Thymus (tissue), 11 donors: ENCODE measurements at regions not wholly inside any gene's neighbourhood (a gene's known extent, or its start where the extent isn't known, plus 50 kb on each side); places are given as distances from the start of the nearest gene placed in this dataset.

ENCODE experiments used
- DNase-seq, 9 donors: peaks; one replicate each; pipeline ENCODE4 v3.0.0-alpha.2; 2013; ENCODE audit warnings: low spot score in 9 of 9, low read depth in 6 of 9, missing footprints in 1 of 9
- H3K27ac ChIP-seq, 2 donors: one replicate each; pipeline ENCODE4 v1.5.1; 2013; ENCODE audit warnings: control low read depth in 1 of 2, low read depth in 1 of 2, low read length in 1 of 2, mild to moderate bottlenecking in 1 of 2, moderate library complexity in 1 of 2
- H3K27me3 ChIP-seq, 2 donors: one replicate each; pipeline ENCODE4 v1.5.1; 2013; ENCODE audit warnings: low read length in 1 of 2; ENCODE audit not compliant: control insufficient read depth in 2 of 2, insufficient read depth in 1 of 2
- H3K36me3 ChIP-seq, 2 donors: one replicate each; pipeline ENCODE4 v1.5.1; 2013; ENCODE audit warnings: low read length in 1 of 2, mild to moderate bottlenecking in 1 of 2, moderate library complexity in 1 of 2; ENCODE audit not compliant: control insufficient read depth in 2 of 2, insufficient read depth in 2 of 2
- H3K4me1 ChIP-seq, 2 donors: one replicate each; pipeline ENCODE4 v1.5.1; 2013; ENCODE audit warnings: low read length in 2 of 2; ENCODE audit not compliant: control insufficient read depth in 2 of 2, insufficient read depth in 2 of 2
- H3K4me3 ChIP-seq, 2 donors: one replicate each; pipeline ENCODE4 v1.5.1; 2013; ENCODE audit warnings: low read length in 2 of 2, control low read depth in 1 of 2, mild to moderate bottlenecking in 1 of 2
- H3K9me3 ChIP-seq, 2 donors: one replicate each; pipeline ENCODE4 v1.5.1; 2013; ENCODE audit warnings: low read length in 1 of 2, mild to moderate bottlenecking in 1 of 2; ENCODE audit not compliant: control insufficient read depth in 2 of 2, insufficient read depth in 1 of 2
- WGBS: extraction: QIAGEN DNeasy Blood & Tissue Kit; methylation state at CpG from one replicate; pipeline ENCODE4 v1.1.7; 2013; 5-methylcytosine and 5-hydroxymethylcytosine counted together
- donor health status: healthy.

DNA sequence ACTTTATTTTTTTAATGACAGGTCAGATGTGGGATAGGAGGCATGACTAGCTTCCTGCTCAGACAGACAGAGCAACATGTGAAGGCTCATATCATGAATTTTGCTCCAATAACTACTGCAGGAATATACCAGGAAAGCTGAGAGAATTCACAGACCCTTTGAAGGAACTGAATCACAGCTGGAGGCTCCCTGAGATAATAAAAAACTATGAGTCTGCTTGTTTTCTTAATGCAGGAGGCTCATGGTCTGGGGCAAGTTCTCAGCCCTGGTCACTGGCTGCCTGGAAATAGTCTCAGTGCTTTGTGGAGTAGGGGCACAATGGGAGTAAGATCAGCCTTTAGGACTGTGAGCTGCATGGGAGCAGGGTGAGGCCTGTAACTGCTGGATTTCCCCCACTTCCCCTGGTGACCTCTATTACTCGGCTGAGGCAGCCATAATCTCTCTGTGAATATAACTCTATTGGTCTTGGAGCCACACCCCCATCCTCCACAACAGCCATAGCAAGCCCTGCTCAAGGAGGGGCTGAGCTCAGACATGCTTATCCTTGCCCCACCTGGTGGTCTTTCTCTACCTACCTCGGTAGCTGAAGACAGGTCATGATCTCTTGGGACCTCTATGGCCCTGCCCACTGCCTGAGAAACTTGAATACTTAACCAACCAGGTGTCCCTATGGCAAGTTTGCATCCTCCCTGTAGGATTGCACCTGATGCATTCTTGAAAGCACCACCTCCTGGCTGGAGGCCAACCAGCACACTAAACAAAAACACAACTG is 281.6 kb upstream of the TMCO5A start:
- Histone ChIP-seq H3K27ac (no peak overlapping the region), H3K9me3 (peaks cover 0 to 1% of the 10 kb centered on the region in 2 donors), H3K4me3 (no peak overlapping the region), H3K4me1 (no peaks in the 10 kb centered on the region), H3K36me3 (no peaks in the 10 kb centered on the region), H3K27me3 (no peaks in the 10 kb centered on the region)
- DNase-seq, result no peak
- WGBS, result 84% methylated on average over 2 of the region's 2 CpGs

DNA sequence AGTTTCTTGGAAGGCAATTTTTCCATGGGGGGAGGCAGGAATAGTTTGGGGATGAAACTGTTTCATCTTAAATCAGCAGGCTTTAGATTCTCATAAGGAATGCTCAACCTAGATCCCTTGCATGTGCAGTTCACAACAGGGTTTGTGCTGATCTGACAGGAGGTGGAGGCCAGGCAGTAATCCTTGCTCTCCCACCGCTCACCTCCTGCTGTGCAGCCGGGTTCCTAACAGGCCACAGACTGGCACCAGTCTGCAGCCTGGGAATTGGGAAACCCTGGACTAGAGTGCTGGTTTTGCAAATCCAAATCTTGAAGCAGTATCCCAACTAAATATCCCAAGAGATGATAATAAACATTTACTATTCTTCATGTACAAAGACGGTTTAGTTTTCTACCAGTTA is 256.3 kb upstream of the TMCO5A start:
- Histone ChIP-seq H3K27me3 (no peaks in the 10 kb centered on the region), H3K27ac (no peak overlapping the region), H3K4me1 (no peaks in the 10 kb centered on the region), H3K4me3 (no peak overlapping the region), H3K36me3 (no peaks in the 10 kb centered on the region), H3K9me3 (no peaks in the 10 kb centered on the region)
- DNase-seq, result no peak
- WGBS, result 96% methylated on average over 3 of the region's 3 CpGs

DNA sequence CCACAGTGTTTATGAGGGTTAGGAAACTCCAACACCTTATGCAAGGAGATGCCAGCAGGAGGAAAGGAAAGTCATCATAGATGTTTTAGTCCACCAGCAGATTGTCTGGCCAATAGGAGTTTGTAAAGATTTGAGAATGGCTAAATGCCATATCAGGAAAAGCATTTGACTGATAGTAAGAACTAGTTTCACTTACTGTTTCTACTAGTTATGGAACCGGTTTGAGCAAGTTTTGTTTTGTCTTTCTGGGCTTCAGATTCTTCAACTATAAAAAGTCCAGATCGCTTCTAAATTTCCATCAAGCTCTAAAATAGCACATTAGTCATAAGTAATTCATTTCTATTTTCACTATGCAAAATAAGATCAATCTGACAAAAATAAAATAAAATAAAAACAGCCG is 254.8 kb upstream of the TMCO5A start:
- Histone ChIP-seq H3K27me3 (no peaks in the 10 kb centered on the region), H3K4me3 (no peak overlapping the region), H3K27ac (no peak overlapping the region), H3K36me3 (no peaks in the 10 kb centered on the region), H3K4me1 (no peaks in the 10 kb centered on the region), H3K9me3 (no peaks in the 10 kb centered on the region)
- 94% methylated on average over 3 of the region's 3 CpGs for WGBS
- no peak for DNase-seq

DNA sequence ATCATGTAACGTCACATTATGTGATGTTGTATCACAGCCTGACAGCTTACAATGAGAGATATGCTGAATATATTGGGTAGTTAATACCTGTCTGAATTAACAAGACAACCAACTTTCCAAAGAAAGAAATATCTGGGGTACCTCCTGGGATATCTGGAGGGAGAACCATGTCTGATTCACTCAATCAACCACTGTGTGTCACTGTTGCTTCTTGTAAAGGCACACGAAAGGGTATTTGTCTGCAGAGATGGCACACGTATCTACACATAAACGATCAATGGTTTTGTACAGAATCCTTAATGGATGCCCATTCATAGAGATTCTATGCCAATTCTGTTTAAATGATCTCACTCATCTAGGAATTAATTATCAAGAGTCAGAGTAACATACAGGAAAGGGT is 252.1 kb upstream of the TMCO5A start:
- Histone ChIP-seq H3K36me3 (no peaks in the 10 kb centered on the region), H3K27ac (no peak overlapping the region), H3K9me3 (no peaks in the 10 kb centered on the region), H3K4me1 (no peaks in the 10 kb centered on the region), H3K4me3 (no peak overlapping the region), H3K27me3 (no peaks in the 10 kb centered on the region)
- 91% methylated on average over 4 of the region's 4 CpGs for WGBS
- DNase-seq, result no peak

DNA sequence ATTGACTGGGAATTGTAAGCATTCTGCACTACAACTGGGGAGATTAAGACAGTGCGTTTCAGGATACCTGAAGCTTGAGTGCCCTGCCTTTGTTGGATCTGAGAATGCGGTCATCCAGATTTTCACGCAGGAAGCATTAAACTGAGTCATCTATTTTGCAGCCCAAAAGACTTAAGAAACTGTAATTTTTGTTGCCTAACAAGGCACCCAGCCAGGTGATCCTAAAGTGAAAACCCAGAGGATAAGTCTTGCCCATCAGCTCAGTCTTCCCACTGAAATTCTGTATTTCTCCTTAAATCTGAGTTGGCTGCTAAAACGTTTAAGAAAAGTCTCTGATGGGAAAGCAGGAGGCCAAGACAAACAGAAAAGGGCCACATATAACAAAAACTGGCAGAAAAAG is 242.5 kb upstream of the TMCO5A start:
- H3K27ac ChIP-seq, result no peak overlapping the region
- no peaks in the 10 kb centered on the region for H3K36me3 ChIP-seq
- H3K9me3 ChIP-seq, result no peaks in the 10 kb centered on the region
- DNase-seq, result no peak
- no peaks in the 10 kb centered on the region for H3K4me1 ChIP-seq
- H3K4me3 ChIP-seq, result no peak overlapping the region
- 97% methylated on average over 4 of the region's 4 CpGs for WGBS
- H3K27me3 ChIP-seq, result no peaks in the 10 kb centered on the region

DNA sequence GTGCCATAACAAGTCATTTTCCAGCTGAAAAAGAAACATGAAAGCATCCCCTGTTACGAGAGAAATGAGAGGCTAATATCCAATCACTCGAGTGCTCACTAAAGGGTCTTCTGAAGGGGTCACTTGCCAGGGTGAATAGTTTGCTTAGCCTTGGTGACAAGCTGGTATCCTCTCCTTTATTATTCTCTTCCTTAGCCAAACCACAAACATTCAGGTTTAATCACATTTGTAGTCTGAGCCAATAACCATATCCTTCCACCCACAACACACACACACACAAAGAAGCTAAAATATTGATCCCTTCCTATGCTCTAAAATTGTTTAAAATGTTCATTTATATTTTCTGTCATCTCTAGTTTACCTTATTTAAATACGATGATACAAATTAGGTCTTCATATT is 240.5 kb upstream of the TMCO5A start:
- Histone ChIP-seq H3K4me3 (no peak overlapping the region), H3K36me3 (no peaks in the 10 kb centered on the region), H3K27me3 (no peaks in the 10 kb centered on the region), H3K27ac (no peak overlapping the region), H3K4me1 (no peaks in the 10 kb centered on the region), H3K9me3 (no peaks in the 10 kb centered on the region)
- WGBS, result 95% methylated on average over 3 of the region's 3 CpGs
- no peak for DNase-seq

DNA sequence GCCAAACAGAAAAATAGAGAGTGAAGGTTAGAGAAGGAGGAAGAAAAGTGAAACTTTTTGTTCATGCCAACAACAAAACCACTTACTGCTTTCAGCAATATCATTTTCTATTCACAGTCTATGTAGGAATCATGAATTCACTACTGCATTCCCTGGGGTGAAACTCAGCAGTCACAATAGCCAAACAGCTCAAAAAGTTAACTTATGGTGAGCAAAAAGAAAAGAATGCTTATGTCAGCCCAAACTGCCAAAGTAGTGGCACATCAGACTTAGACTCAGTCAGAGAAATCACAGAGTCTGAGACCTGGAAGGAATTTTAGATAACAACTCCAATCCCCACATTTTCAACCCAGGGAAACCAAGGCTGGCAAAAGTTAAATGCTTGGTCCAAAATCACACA is 238.7 kb upstream of the TMCO5A start:
- DNase-seq, result no peak
- Histone ChIP-seq H3K27me3 (no peaks in the 10 kb centered on the region), H3K9me3 (no peaks in the 10 kb centered on the region), H3K4me3 (no peak overlapping the region), H3K27ac (no peak overlapping the region), H3K4me1 (no peaks in the 10 kb centered on the region), H3K36me3 (no peaks in the 10 kb centered on the region)

DNA sequence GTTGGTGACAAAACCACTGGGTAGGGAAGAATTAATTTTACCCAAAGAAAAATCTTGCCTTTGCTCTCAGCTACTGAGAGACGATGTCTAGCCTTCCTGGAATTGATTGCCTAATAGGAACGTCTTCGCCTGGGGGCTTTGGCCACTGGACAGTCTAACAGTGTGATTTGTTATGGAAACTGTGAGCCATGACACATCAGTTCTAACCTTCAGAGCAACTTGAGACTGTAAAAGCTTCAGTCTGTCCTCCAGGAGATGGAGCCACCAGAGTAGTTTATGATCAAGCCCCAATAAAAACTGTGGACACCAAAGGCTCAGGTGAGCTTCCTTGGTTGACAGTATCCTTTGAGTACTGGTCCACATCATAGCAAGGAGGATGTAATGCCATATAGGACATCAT is 235.8 kb upstream of the TMCO5A start:
- no peaks in the 10 kb centered on the region for H3K36me3 ChIP-seq
- no peaks in the 10 kb centered on the region for H3K9me3 ChIP-seq
- no peaks in the 10 kb centered on the region for H3K27me3 ChIP-seq
- 92% methylated on average over 3 of the region's 3 CpGs for WGBS
- DNase-seq, result no peak
- no peak overlapping the region for H3K4me3 ChIP-seq
- H3K4me1 ChIP-seq, result no peaks in the 10 kb centered on the region
- no peak overlapping the region for H3K27ac ChIP-seq

DNA sequence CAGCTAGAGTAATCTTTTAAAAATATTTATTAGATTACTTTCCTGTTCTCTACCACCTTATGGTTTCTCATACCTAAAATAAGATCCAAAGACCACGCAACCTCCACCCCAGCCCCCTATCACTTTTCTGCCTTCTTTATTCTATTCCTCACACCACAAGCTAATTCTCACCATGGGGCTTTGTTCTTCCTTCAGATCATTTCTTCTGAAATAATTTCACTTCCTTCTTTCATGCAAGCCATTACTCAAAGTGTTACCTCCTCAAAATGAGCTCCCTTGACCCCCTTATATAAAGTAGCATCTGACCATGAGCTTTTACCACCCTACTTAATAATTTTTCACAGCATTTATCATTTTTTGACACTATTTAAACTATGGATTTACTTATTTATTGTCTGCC is 233.2 kb upstream of the TMCO5A start:
- H3K27me3 ChIP-seq, result no peaks in the 10 kb centered on the region
- H3K4me3 ChIP-seq, result no peak overlapping the region
- WGBS, result 98% methylated on average over 1 of the region's 1 CpG
- no peak overlapping the region for H3K27ac ChIP-seq
- no peaks in the 10 kb centered on the region for H3K9me3 ChIP-seq
- H3K4me1 ChIP-seq, result no peaks in the 10 kb centered on the region
- no peaks in the 10 kb centered on the region for H3K36me3 ChIP-seq
- no peak for DNase-seq

DNA sequence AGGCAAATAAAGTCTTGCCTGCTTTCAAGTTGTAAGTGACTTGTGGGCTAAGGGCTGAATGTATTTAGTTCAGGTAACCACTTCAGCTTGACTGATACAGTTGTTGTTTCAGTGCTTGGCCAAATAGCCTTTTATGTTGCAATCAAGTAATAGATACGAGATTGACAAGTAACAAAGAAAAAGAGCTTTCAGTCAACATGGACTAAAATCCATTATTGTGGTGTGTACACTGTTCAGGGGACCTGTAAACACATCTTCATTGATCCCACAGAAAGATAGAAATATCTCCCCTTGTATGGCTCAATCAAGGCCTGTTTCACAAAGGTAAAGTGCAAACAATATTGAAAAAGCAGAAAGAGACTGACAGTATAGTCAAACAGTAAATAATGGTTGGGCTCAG is 224.8 kb upstream of the TMCO5A start:
- Histone ChIP-seq H3K4me1 (no peaks in the 10 kb centered on the region), H3K27me3 (no peaks in the 10 kb centered on the region), H3K4me3 (no peak overlapping the region), H3K27ac (no peak overlapping the region), H3K9me3 (no peaks in the 10 kb centered on the region), H3K36me3 (no peaks in the 10 kb centered on the region)
- WGBS, result 95% methylated on average over 1 of the region's 1 CpG
- DNase-seq, result no peak
